Natural killer cell (primary cell): ENCODE measurements at regions not wholly inside any gene's neighbourhood (a gene's known extent, or its start where the extent isn't known, plus 50 kb on each side); places are given as distances from the start of the nearest gene placed in this dataset.

Experiments used
- ATAC-seq, 3 donors: fragments of 150-1000 bp in 2 of 3; fragments of 200-7000 bp in 1 of 3; cut with Tn5 transposase; 1 replicate in 1 of 3; 2 replicates in 2 of 3; pipeline ENCODE4 v1.10.0; 2021; ENCODE audit warnings: mild to moderate bottlenecking in 2 of 3, moderate library complexity in 2 of 3
- DNase-seq, 2 donors: peaks; one replicate each; pipeline versions ENCODE4 v3.0.0 to v3.0.0-alpha.2; 2013 to 2021; ENCODE audit warnings: mixed read lengths in 1 of 2
- H3K27ac ChIP-seq: one replicate; pipeline ENCODE4 v1.5.1; 2013; ENCODE audit warnings: mild to moderate bottlenecking, low read length
- H3K27me3 ChIP-seq: one replicate; pipeline ENCODE4 v1.6.1; 2013; ENCODE audit warnings: low read length; ENCODE audit not compliant: control insufficient read depth, insufficient read depth
- H3K36me3 ChIP-seq: one replicate; pipeline ENCODE4 v1.6.1; 2013; ENCODE audit warnings: low read length; ENCODE audit not compliant: control insufficient read depth, insufficient read depth
- H3K4me1 ChIP-seq: one replicate; pipeline ENCODE4 v1.6.1; 2013; ENCODE audit warnings: low read length; ENCODE audit not compliant: control insufficient read depth, insufficient read depth
- H3K4me3 ChIP-seq: one replicate; pipeline ENCODE4 v1.5.1; 2013; ENCODE audit warnings: low read length
- H3K9me3 ChIP-seq: one replicate; pipeline ENCODE4 v1.6.1; 2013; ENCODE audit warnings: low read length; ENCODE audit not compliant: control insufficient read depth, insufficient read depth
- H3K27ac Mint-ChIP-seq, 2 donors: one replicate each; pipeline ENCODE4 v1.8.0; 2022; ENCODE audit warnings: mild to moderate bottlenecking in 2 of 2, mixed read lengths in 2 of 2, moderate library complexity in 1 of 2
- H3K27me3 Mint-ChIP-seq, 2 donors: one replicate each; pipeline ENCODE4 v1.8.0; 2022; ENCODE audit warnings: low read depth in 2 of 2, mixed read lengths in 2 of 2
- H3K36me3 Mint-ChIP-seq: one replicate; pipeline ENCODE4 v1.8.0; 2022; ENCODE audit warnings: mixed read lengths
- H3K4me1 Mint-ChIP-seq, 2 donors: one replicate each; pipeline ENCODE4 v1.8.0; 2022; ENCODE audit warnings: mixed read lengths in 2 of 2
- H3K4me3 Mint-ChIP-seq: one replicate; pipeline ENCODE4 v1.8.0; 2022; ENCODE audit warnings: mild to moderate bottlenecking, moderate library complexity, mixed read lengths
- H3K9me3 Mint-ChIP-seq, 2 donors: one replicate each; pipeline ENCODE4 v1.8.0; 2022; ENCODE audit warnings: mixed read lengths in 2 of 2
- CTCF ChIP-seq: fragments of 200-600 bp; IDR thresholded peaks from one replicate; pipeline ENCODE4 v1.8.0; 2022; ENCODE audit warnings: antibody characterized with exemption
- WGBS: methylation state at CpG from one replicate; pipeline ENCODE4 v1.1.7; 2013; ENCODE audit warnings: missing lambda C conversion rate; ENCODE audit not compliant: insufficient coverage; 5-methylcytosine and 5-hydroxymethylcytosine counted together
- intact Hi-C: fragments of 100-400 bp; cut with micrococcal nuclease; formaldehyde crosslinking; loops from one replicate; pipeline ENCODE4 v1.14.2; 2022

GRCh38 chr6:92879526-92879925 is 539.8 kb downstream of the EPHA7 start:
- H3K4me3 Mint-ChIP-seq, result no peak overlapping the region
- TF ChIP-seq CTCF, result no peak
- no peak overlapping the region for H3K27ac Mint-ChIP-seq
- Histone ChIP-seq H3K36me3 (no peaks in the 10 kb centered on the region), H3K4me1 (no peaks in the 10 kb centered on the region), H3K9me3 (peaks cover 5% of the 10 kb centered on the region), H3K4me3 (no peak overlapping the region), H3K27ac (no peak overlapping the region), H3K27me3 (no peaks in the 10 kb centered on the region)
- H3K27me3 Mint-ChIP-seq, result no peaks in the 10 kb centered on the region
- whole genome bisulfite sequencing, result 91% methylated on average over 8 of the region's 8 CpGs
- no peaks in the 10 kb centered on the region for H3K4me1 Mint-ChIP-seq
- H3K36me3 Mint-ChIP-seq, result peaks cover 31% of the 10 kb centered on the region
- intact Hi-C loops, result no loop called here
- peaks cover 15 to 28% of the 10 kb centered on the region in 2 donors for H3K9me3 Mint-ChIP-seq
- ATAC-seq, result no peak
- DNase-seq, result no peak

GRCh38 chr6:92864966-92865555 is 554.3 kb downstream of the EPHA7 start:
- Histone ChIP-seq H3K4me3 (no peak overlapping the region), H3K27ac (no peak overlapping the region), H3K9me3 (no peaks in the 10 kb centered on the region), H3K36me3 (no peaks in the 10 kb centered on the region), H3K4me1 (no peaks in the 10 kb centered on the region), H3K27me3 (no peaks in the 10 kb centered on the region)
- DNase-seq (no peak), ATAC-seq (no peak)
- H3K27me3 Mint-ChIP-seq, result no peaks in the 10 kb centered on the region
- peaks cover 10% of the 10 kb centered on the region in 2 donors for H3K9me3 Mint-ChIP-seq
- intact Hi-C loops, result no loop called here
- 67% methylated on average over 3 of the region's 3 CpGs for WGBS
- TF ChIP-seq CTCF, result no peak
- no peaks in the 10 kb centered on the region for H3K4me1 Mint-ChIP-seq
- no peak overlapping the region for H3K27ac Mint-ChIP-seq
- H3K36me3 Mint-ChIP-seq, result peaks cover 9% of the 10 kb centered on the region
- H3K4me3 Mint-ChIP-seq, result no peak overlapping the region

- H3K4me1 ChIP-seq, result no peaks in the 10 kb centered on the region
- H3K4me1 Mint-ChIP-seq, result no peaks in the 10 kb centered on the region
- H3K27me3 ChIP-seq, result no peaks in the 10 kb centered on the region
- DNase-seq (no peak), ATAC-seq (no peak)
- H3K27ac Mint-ChIP-seq, result no peak overlapping the region
- peaks cover 8% of the 10 kb centered on the region for H3K36me3 Mint-ChIP-seq
- H3K9me3 Mint-ChIP-seq, result peaks cover 14 to 23% of the 10 kb centered on the region in 2 donors
- no peaks in the 10 kb centered on the region for H3K9me3 ChIP-seq
- intact Hi-C loops, result no loop called here
- H3K4me3 Mint-ChIP-seq, result no peak overlapping the region
- WGBS, result 80% methylated on average over 2 of the region's 3 CpGs
- H3K27me3 Mint-ChIP-seq, result no peaks in the 10 kb centered on the region
- no peak overlapping the region for H3K27ac ChIP-seq
- no peak for TF ChIP-seq CTCF
- no peak overlapping the region for H3K4me3 ChIP-seq
- no peaks in the 10 kb centered on the region for H3K36me3 ChIP-seq
Observed at GRCh38 chr6:92849636-92850035, 569.7 kb downstream of the EPHA7 start.

- H3K36me3 Mint-ChIP-seq, result peaks cover 8% of the 10 kb centered on the region
Observed at GRCh38 chr6:92848901-92849300, 570.5 kb downstream of the EPHA7 start.

More at GRCh38 chr6:92848901-92849300, 570.5 kb downstream of the EPHA7 start:
- DNase-seq, result no peak
- H3K4me3 Mint-ChIP-seq, result no peak overlapping the region
- Histone ChIP-seq H3K27ac (no peak overlapping the region), H3K9me3 (no peaks in the 10 kb centered on the region), H3K36me3 (no peaks in the 10 kb centered on the region), H3K4me1 (no peaks in the 10 kb centered on the region), H3K27me3 (no peaks in the 10 kb centered on the region), H3K4me3 (no peak overlapping the region)
- H3K27me3 Mint-ChIP-seq, result no peaks in the 10 kb centered on the region
- ATAC-seq, result no peak
- TF ChIP-seq CTCF, result no peak
- no peak overlapping the region for H3K27ac Mint-ChIP-seq
- H3K9me3 Mint-ChIP-seq, result peaks cover 14 to 23% of the 10 kb centered on the region in 2 donors
- H3K4me1 Mint-ChIP-seq, result no peaks in the 10 kb centered on the region
- intact Hi-C loops, result no loop called here
